Activated CD8-positive, alpha-beta T cell treated with anti-CD3 and anti-CD28 coated beads for 36 hours (primary cell): ENCODE measurements at regions not wholly inside any gene's neighbourhood (a gene's known extent, or its start where the extent isn't known, plus 50 kb on each side); places are given as distances from the start of the nearest gene placed in this dataset.

Source experiments
- ATAC-seq: fragments of 200-7000 bp; cut with Tn5 transposase; one replicate; pipeline ENCODE4 v1.10.0; 2021; ENCODE audit warnings: mild to moderate bottlenecking, moderate library complexity
- CTCF ChIA-PET: fragments of 350-600 bp; sonication (Branson Sonifier 250); formaldehyde crosslinking; loops from one replicate; lab custom pipeline; 2021; ENCODE audit warnings: antibody characterized with exemption; lab: Charles Lee
- POLR2A ChIA-PET: fragments of 350-600 bp; sonication (Branson Sonifier 250); formaldehyde crosslinking; loops from one replicate; lab custom pipeline; 2021; ENCODE audit warnings: antibody characterized with exemption; lab: Charles Lee
- DNase-seq: peaks from one replicate; pipeline ENCODE4 v3.0.0-alpha.2; 2020
- H3K27ac Mint-ChIP-seq: one replicate; pipeline ENCODE4 v1.8.0; 2021; ENCODE audit warnings: mild to moderate bottlenecking, mixed read lengths
- H3K27me3 Mint-ChIP-seq: one replicate; pipeline ENCODE4 v1.8.0; 2021; ENCODE audit warnings: mixed read lengths
- H3K36me3 Mint-ChIP-seq: one replicate; pipeline ENCODE4 v1.8.0; 2021; ENCODE audit warnings: low read depth, mixed read lengths
- H3K4me1 Mint-ChIP-seq: one replicate; pipeline ENCODE4 v1.8.0; 2021; ENCODE audit warnings: low read depth, mixed read lengths
- H3K4me3 Mint-ChIP-seq: one replicate; pipeline ENCODE4 v1.8.0; 2021; ENCODE audit warnings: mild to moderate bottlenecking, moderate library complexity, mixed read lengths
- H3K9me3 Mint-ChIP-seq: one replicate; pipeline ENCODE4 v1.8.0; 2021; ENCODE audit warnings: mixed read lengths
- intact Hi-C: fragments of 100-400 bp; cut with micrococcal nuclease; formaldehyde crosslinking; loops from one replicate; pipeline ENCODE4 v1.10.0; 2022
- TF ChIP-seq, protein P1 (sequence below): fragments of 200-600 bp; IDR thresholded peaks from one replicate; pipeline ENCODE4 v1.8.0; 2022; ENCODE audit warnings: antibody characterized with exemption, mild to moderate bottlenecking

- CTCF ChIA-PET, result interaction anchor here (0.7 kb wide), 1 partner anchor 473 kb away, joined by 4 read pairs; no protein-coding TSS in a partner anchor
- Mint-ChIP-seq H3K27me3 (no peaks in the 10 kb centered on the region), H3K4me3 (no peak overlapping the region), H3K27ac (no peak overlapping the region), H3K9me3 (no peaks in the 10 kb centered on the region), H3K36me3 (no peaks in the 10 kb centered on the region), H3K4me1 (no peaks in the 10 kb centered on the region)
- TF ChIP-seq, protein P1, sequence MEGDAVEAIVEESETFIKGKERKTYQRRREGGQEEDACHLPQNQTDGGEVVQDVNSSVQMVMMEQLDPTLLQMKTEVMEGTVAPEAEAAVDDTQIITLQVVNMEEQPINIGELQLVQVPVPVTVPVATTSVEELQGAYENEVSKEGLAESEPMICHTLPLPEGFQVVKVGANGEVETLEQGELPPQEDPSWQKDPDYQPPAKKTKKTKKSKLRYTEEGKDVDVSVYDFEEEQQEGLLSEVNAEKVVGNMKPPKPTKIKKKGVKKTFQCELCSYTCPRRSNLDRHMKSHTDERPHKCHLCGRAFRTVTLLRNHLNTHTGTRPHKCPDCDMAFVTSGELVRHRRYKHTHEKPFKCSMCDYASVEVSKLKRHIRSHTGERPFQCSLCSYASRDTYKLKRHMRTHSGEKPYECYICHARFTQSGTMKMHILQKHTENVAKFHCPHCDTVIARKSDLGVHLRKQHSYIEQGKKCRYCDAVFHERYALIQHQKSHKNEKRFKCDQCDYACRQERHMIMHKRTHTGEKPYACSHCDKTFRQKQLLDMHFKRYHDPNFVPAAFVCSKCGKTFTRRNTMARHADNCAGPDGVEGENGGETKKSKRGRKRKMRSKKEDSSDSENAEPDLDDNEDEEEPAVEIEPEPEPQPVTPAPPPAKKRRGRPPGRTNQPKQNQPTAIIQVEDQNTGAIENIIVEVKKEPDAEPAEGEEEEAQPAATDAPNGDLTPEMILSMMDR, result no peak
- intact Hi-C loops, result no loop called here
- no peak for ATAC-seq
- no peak for DNase-seq
- POLR2A ChIA-PET, result no interaction called here
These were observed 90.3 kb downstream of the MEX3B start for GRCh38 chr15:81955382-81956062.

DNA sequence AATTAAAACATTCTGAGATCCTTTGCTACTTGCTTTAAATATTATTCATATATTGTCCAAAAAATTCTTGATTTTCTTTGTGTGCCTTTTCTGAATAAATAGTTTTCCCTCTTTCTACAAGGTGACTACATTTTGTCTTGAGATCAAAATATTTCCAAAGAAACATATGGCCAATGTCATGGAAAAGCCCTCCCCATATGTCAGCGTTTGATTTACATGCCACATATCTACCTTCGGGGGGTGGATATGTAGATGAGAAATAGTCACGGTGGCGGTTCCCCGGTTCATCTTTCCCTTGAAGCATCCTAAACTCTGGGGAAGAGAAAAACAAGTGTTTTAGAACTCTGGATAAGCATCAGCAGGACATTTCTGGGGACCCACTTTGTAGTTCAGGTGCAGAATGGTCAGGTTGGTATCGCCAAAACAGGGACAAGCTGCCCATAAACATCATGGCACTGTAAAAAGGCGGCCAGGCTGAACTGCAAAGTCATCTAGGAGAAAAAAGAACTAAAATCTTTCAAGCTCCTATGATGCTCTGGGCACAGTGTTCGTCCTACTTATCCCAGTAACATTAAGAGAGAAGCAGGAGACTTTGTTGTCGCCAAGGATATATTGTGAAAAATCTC, 91.5 kb downstream of the MEX3B start:
- TF ChIP-seq, protein P1, result no peak
- Mint-ChIP-seq H3K9me3 (no peaks in the 10 kb centered on the region), H3K27me3 (no peaks in the 10 kb centered on the region), H3K27ac (no peak overlapping the region), H3K4me3 (no peak overlapping the region), H3K4me1 (no peaks in the 10 kb centered on the region), H3K36me3 (no peaks in the 10 kb centered on the region)
- ATAC-seq, result no peak
- ChIA-PET POLR2A (no interaction called here), CTCF (no interaction called here)
- no peak for DNase-seq
- intact Hi-C loops, result no loop called here

DNA sequence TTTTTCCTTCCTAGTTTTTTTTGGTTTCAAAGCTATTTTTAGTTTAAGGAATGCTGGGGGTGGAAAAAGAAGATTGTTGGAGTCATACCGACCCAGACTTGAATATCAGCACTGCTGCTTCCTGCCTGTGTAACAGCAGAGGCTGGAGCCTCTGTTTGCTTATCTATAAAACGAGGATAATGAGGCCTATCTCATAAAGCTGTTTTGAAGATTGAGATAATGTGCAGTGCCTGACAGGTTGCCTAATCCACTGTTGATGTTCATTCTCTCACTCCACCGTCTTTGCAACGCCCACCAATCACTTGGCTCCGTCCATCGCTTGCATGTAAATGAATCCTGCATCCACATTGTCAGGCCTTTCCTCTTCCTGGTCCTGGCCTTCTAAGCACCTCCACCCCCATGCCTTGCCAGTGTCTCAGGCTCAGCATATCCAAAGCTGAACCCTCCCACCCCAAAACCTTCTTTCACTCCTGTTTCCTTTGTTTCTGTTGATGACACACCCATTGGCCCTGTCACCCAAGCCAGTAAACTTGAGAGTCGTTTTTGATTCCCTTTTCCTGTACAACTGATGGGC, 94.9 kb downstream of the MEX3B start:
- ChIA-PET CTCF (no interaction called here), POLR2A (no interaction called here)
- no peaks in the 10 kb centered on the region for H3K36me3 Mint-ChIP-seq
- no peak for ATAC-seq
- H3K4me3 Mint-ChIP-seq, result no peak overlapping the region
- TF ChIP-seq, protein P1, result no peak
- no peaks in the 10 kb centered on the region for H3K27me3 Mint-ChIP-seq
- peaks cover 4% of the 10 kb centered on the region for H3K4me1 Mint-ChIP-seq
- H3K27ac Mint-ChIP-seq, result no peak overlapping the region
- intact Hi-C loops, result no loop called here
- DNase-seq, result no peak
- no peaks in the 10 kb centered on the region for H3K9me3 Mint-ChIP-seq

- DNase-seq (peak; percentile 40), ATAC-seq (peak; percentile 51)
- Mint-ChIP-seq H3K27me3 (no peaks in the 10 kb centered on the region), H3K4me1 (peaks cover 4% of the 10 kb centered on the region), H3K9me3 (no peaks in the 10 kb centered on the region), H3K27ac (no peak overlapping the region), H3K4me3 (no peak overlapping the region), H3K36me3 (no peaks in the 10 kb centered on the region)
- intact Hi-C loops, result no loop called here
- CTCF ChIA-PET, result interaction anchor here (1.1 kb wide), 1 partner anchor 8 kb away, joined by 4 read pairs; no protein-coding TSS in a partner anchor
- POLR2A ChIA-PET, result no interaction called here
- TF ChIP-seq, protein P1, result no peak
These were observed 97.1 kb downstream of the MEX3B start for GRCh38 chr15:81948751-81949150.

DNA sequence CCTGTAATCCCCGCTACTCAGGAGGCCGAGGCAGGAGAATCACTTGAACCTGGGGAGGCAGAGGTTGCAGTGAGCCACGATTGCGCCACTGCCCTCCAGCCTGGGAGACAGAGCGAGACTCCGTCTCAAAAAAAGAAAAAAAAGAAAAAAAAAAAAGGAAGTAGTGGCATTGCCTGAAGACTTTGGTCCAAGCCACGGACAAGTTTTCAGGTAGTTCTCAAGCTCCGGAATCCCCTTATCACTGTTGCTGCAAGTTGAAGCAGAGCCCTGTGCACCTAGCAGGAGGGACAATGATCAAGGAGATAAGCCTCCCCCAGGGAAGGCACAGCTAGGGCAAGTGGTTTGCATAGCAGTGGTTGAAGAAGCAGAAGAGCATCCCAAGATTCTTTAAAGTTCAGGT, 97.6 kb downstream of the MEX3B start:
- Mint-ChIP-seq H3K9me3 (no peaks in the 10 kb centered on the region), H3K36me3 (no peaks in the 10 kb centered on the region), H3K27me3 (no peaks in the 10 kb centered on the region), H3K27ac (no peak overlapping the region), H3K4me3 (no peak overlapping the region), H3K4me1 (peaks cover 4% of the 10 kb centered on the region)
- ChIA-PET POLR2A (no interaction called here), CTCF (interaction anchor here (1.1 kb wide), 1 partner anchor 8 kb away, joined by 4 read pairs; no protein-coding TSS in a partner anchor)
- ATAC-seq (no peak), DNase-seq (no peak)
- intact Hi-C loops, result no loop called here
- TF ChIP-seq, protein P1, result no peak
